ENCODE measurements at regions not wholly inside any gene's neighbourhood (a gene's known extent, or its start where the extent isn't known, plus 50 kb on each side); places are given as distances from the start of the nearest gene placed in this dataset.
"Not testable (repeated sequence)": the region's sequence is repeated elsewhere in the genome, so short reads cannot be mapped to it uniquely, and the experiment has no call there.

DNA sequence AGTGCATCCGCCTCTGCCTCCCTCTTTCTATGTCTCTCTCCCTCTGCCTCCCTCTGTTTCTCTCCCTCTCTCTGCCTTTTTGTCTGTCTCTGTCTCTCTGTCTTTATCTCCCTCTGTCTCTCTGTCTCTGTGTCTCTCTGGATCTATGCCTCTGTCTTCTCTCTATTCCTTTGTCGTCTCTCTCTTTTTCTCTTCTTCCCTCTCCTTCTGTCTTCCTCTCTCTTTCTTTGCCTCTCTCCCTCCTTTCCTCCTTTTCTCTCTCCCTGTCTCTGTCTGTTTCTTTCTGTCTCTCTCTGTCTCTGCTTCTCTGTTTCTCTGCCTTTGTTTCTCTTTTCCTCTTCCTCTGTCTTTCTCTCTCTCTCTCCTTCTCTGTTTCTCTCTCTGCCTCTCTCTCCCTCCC, 678.8 kb upstream of the NRP1 start:
- DNase-seq = no peak

DNA sequence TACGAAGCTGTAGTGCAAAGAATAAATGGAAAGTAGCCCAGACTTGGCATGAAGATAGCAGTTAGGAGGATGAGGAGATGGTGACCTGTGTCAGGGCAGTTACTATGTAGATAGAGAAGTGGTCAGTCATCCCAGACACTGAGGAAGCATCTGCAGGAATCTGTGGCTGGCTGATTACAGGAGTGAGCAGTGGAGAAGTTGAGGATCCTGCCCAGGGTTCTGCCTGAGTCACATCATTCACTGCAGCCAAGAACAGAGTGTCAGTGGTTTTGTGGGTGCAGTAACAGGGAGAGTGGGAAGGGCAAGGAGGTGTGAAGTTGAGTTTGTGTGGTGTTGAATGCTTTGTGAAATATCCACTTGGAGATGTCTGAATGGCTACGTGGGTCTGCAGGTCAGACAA, 676.4 kb upstream of the NRP1 start:
- no peak for DNase-seq

DNA sequence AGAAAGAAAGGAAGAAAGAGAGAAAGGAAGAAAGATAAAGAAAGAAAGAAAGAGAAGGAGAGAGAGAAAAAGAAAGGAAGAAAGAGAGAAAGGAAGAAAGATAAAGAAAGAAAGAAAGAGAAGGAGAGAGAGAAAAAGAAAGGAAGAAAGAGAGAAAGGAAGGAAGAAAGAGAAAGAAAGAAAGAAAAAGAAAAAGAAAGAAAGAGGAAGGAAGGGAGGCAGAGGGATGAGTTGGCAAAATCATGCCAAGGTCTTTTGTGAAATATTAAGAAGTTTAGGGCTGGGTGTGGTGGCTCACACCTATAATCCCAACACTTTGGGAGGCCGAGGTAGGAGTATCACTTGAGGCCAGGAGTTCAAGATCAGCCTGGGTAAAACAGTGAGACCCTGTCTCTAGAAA, 675.8 kb upstream of the NRP1 start:
- DNase-seq = not testable (repeated sequence)

DNA sequence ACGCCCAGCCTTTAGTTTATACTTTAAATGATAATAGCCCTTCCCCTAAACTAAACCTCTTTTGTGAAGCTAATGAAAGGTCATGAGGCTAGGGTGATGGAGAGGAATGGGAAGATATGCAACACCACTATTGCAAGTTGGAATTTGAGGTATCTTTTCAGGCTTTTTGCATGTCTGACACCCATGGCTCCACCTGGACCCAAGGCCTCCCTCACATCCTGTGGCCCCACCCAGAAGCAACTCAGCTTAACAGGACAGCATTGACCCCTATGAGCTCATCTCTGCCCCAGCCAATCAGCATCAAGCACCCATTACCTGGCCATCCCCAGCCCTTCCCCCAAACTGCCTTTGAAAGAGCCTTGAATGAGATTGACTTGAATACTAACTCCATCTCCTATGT, 674.2 kb upstream of the NRP1 start:
- DNase-seq = no peak

DNA sequence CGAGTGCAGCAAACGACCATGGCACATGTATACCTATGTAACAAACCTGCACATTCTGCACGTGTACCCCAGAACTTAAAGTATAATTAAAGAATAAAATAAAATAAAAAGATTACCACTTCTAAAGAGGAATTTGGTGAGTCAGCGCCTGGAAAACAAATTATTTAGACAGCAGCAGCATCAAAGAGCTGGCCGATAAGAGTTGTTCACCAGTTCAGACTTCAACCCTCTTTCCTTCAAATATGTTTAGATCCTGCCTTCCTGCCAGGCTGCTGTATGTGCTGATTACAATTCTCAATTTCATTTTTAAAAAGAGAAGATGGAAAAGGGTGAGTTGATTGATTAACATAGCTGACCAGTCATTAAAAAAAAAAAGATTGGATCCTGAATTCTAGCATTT, 672.0 kb upstream of the NRP1 start:
- no peak for DNase-seq

DNA sequence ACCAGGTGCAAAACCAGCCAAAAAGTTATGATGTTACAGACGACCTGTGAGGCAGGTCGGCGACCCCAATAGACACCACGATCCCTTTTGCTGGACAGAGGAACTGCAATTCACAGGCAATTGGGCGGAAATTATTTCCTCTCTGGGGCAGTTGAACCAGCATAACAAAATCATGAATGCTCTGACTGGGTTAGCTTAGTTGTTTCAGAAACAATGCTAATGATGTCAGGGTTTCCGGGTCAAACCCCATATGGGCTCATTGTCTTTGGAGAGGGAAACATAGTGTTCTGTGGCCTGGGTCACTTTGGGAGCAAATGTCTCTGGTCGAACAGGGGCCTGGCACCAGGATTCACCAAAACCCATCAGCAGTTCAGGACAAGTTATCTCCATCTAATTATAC, 669.1 kb upstream of the NRP1 start:
- no peak for DNase-seq

DNA sequence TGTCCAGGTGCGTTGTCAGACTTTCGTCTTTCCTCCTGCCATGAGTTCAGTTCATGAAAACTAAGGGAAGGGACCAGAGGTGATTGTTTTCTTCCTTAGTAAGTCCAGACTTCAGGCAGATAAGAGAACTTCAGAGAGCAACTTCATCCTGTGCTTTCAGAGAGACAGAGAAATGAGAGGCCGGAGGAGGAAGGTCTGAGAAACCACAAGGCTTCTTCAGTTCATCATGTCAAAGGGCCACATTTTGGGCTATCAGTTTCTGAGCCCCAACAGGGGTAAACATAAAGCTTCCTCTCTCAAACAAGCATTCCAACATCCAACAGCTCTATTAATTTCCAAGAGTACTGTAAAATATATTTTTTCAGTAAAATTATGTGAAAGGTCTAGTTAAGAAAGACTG, 668.4 kb upstream of the NRP1 start:
- DNase-seq = no peak

DNA sequence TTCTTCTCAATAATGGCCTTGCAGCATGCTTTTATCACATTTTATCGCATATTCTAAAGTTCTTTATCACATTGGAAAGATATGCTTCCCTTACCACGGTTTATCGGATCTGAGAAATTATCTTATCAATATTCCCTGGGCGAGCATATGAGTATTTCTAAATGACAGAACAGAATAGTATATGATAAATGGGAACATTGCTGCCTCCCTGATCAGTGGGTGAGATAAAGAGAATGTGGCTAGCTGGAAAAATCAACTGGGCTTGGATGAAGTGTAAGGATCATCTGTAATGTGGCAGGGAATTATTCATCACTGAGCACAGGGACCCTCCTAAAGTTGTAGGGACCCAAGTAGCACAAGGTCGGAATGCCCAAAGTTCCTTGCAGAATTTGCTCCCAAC, 667.4 kb upstream of the NRP1 start:
- DNase-seq = no peak

DNA sequence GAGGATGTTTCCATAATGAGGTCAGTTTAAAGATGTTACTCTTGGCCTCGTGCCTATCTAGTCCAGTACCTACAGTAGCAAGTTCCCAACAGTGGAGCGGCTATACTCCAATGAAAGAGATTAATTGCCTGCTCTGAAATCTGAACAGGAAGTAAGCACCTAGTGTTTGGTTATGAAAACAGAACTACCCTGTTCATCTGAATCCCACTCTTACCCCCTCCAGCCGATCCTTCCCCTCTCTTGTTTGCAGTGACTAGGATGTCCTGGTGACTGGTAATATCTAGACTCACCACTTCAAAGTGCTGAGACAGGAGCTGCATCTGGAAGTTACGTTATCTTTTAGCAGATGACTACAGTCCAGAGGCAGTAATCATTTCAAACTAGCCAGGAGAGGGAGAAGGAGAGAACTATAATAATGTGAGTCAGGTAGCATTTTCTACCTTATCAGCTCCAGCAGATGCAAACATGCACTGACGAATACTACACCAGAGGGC, 666.7 kb upstream of the NRP1 start:
- no peak for DNase-seq

DNA sequence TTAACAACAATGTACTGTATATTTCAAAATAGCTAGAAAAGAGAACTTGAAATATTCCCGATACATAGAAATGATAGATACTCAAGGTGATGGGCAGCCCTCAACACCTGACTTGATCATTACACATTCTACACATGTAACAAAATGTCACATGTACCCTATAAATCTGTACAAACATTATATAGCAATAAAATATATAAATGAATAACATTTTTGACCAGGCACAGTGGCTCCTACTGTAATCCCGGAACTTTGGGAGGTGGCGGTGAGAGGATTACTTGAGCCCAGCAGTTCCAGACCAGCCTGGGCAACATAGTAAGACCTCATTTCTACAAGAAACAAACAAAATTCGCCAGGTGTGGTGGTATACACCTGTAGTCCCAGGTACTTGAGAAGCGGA, 659.5 kb upstream of the NRP1 start:
- DNase-seq = no peak

DNA sequence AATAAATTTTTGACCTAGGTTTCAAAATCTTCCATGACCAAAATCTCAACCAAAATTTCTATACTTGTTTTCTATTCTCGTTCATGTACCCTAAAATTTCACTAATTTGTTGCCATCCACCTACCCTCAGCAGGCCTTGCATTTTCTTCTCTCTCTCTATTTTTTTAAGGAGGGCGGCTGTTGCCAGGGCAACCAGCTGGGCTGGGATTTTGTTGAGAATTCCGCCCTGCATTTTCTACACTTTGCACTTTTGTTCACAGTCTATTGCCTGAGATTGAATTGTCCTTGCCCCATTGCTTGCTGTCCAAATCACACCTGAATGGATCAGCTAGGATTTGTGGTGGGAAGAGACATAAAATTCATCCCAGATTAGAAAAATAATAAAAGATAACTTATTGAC, 657.5 kb upstream of the NRP1 start:
- no peak for DNase-seq

DNA sequence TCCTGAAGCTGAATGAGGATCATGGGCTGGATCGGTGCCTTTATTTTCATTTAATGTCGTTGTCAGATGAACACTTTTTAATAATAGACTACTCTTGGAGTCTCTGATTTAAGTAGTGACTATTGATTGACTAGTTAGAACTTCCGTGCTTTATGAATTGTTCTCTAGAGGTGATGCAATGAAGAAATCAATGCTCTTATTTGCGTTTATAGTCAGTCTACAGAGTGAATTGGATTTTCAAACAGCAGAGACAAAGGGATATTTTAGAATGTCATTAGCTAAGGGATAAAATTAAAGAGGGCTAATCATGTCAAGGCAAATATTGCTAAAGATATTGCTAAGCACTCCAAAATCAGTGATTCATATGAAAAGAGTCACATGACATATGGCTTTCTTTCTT, 652.0 kb upstream of the NRP1 start:
- no peak for DNase-seq

DNA sequence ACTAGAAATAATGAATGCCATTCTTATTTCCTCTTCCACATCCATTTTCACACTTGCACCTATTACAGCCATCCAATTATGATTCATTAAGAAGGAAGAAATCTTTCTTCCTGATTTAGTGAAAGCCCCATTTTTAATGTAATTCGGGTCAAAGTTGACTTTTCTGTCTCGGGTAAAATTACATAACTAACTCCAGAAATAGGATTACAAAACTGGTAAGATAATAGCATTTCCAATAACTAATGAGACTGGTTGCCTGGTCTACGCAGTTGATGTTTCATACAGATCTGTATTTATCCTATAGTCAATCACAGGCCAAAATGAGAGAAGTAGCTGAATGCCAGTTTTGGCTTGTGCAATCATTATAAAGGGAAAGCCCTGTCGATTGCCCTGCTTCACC, 651.5 kb upstream of the NRP1 start:
- DNase-seq = no peak

DNA sequence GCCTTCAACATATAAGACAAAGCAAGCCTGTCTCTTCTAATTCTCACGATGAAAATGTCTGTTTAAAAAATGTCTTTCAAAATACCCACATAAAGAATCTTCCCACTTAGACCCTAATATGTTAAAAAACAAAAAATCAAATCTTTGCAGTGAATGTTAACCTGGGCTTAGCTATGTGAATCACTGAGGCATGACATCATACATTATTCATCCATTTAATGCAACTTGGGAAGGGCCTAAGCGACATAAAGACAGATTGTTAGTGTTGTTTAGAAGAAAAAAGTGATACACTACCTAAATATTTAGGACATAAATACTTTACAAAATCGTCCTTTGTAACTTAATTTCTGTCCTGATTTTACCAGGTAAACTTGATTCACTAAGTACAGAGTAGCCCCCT, 648.5 kb upstream of the NRP1 start:
- DNase-seq = no peak

DNA sequence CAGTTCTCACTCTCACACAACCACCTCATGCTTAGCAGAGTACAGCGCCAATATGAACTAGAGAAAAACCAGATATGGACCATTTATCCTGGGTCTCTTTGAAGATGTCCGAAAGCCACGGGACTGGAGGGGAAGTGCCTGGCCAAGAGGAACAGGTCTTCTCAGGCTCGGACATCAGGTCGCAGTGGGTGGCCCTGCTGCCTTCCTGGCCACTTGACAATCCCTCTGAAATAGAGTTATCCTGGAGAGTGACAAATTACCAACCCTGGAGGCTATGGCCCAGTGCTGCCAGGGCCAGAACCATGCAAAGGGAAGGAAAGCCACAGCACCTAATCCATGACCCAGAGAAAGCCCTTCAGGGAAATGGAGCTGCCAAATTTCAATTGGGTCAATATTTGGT, 646.8 kb upstream of the NRP1 start:
- no peak for DNase-seq

DNA sequence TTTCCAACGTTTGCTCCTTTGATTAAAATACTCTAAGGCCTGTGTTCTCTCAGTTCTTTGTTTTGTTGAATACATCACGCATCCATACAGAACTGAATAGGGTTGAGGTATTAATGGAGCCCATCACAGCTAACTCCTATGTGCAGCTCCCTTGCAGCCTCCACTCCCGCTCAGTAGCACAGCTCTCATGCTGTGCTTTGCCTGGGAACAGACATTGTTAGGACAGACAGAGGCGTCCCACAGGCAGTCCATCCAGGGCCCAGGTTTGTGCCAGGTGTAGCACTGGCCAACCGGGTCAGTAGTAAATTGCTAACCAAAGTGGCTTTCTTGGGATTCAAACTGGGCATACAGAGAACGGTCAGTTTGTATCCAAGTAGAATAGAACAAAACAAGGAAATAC, 644.7 kb upstream of the NRP1 start:
- no peak for DNase-seq

DNA sequence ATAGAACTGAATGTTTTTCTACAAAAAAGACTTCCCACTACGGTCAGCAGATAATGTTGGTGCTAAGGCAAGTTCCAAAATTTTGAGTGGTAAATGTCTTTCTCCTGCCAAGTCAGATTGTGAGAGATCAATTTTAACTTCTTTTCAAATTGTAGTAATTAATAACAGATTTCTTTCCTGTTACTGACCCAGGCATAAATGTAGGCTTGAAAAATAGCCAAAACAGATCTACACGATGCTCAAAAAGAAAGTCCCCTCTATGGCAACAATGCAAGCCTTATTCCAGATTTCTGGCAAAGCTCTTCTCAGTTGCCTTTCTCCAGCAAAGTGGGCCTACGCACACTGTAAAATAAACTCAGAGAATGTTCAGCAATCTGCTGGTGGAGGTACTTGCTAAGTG, 641.0 kb upstream of the NRP1 start:
- no peak for DNase-seq

DNA sequence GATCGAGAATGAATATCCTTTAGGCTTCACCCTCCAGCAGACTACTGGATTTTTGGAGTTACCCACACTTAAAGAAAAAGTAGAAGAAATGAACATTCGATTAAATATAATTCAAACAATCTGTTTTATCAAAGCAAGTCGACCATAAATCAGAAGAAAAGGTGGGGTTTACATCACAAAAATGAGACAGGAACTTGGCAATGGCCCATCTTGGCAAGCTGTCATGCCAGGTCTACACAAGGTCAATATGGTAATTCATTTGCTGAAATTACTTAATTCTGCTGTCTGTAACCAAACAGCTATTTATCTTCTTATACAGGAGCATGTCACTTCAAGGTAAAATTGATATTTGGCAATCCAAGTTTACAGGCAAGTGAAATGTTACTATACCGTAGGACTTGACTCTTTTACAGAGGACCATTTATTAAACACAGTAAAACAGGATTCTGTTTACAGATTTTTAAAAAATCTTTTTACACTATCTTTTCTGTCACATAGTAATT, 640.6 kb upstream of the NRP1 start:
- no peak for DNase-seq

DNA sequence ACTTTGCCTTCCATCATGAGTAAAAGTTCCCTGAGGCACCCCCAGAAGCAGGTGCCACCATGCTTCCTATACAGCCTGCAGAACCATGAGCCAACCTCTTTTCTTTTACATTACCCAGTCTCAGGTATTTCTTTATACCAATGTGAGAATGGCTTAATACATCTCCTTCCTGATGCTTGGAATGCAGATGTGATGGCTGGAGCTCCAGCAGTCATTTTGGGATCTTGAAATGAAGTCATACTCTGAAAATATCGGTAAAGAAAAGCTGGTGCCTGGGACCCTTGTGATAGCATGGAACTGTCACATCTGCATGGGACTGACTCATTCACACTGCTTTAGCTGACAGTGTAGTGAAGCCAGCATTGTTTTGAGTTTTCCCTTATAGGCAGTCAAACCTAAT, 634.5 kb upstream of the NRP1 start:
- no peak for DNase-seq

DNA sequence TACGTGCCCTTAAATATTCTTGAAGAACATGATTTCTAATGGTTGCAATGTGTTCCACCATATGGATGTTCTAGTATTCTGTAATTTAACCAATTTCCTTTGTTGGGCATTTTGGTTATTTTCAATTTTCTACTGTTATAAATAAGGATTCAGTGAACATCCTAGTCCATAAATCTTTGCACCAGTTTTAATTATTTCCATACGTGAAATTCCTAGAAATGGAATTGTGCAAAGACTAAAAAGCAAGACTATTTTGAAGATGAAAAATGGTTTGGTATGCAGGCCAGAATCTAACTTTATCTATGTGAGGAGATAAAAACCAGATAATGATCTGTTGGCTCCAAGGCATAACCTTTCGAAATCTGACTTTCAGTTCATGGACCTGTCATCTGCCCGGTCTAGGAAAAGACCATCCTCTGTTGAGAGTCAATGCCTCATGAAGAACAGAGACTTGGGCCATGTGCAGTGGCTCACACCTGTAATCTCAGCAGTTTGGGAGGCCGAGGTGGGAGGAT, 633.2 kb upstream of the NRP1 start:
- no peak for DNase-seq

DNA sequence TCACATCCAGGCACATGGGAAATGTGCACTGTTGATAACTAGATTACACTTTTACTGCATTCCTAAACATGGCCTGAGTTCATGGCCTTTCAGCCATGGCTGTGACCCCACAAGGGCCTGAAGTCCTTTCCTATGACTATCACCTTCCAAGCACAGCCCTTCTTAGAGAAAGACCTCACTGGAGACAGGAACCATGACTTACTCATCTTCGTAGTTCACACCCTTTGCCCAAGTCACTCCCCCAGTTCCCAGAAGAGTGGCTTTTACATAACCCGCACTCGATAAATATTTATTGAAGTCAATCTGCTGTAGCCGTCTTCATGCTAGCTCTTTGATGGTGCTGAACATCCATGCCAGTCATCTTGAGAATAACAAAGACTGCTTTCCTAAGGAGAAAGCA, 632.5 kb upstream of the NRP1 start:
- DNase-seq = no peak

DNA sequence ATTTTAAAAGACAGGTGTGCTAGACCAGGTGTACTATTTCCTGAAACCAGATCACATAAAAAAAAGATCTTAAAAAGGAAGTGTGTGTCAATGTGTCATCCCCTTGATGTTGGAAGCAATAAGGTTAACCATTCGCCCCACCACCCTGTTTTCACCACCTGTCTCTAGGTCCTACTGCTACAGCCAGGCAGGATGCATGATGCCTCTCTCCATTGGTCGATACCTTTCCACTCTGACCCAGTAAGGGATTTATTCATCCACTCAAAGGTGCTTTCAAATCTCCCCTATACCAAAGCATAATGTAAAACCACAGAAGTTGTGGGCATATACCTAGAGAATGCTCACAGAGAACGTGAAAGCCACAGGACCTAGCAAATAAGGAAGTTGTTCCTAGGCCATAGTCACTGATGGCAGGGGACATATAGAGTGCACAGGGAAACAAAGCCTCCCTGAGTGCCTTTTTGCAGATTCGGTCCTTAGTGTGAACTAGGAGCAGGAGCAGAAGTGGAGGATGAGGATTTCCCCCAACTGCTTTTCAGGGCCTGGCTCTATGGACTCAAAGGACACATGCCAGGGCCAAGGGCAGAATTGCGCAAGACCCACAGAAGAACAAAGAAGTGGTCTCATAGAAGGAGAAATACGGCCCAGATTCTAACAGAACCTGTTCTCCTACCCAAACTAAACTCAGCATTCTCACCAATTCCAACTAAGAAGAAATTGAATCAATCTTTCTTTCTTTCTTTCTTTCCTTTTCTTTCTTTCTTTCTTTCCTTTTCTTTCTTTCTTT, 631.5 kb upstream of the NRP1 start:
- no peak for DNase-seq

DNA sequence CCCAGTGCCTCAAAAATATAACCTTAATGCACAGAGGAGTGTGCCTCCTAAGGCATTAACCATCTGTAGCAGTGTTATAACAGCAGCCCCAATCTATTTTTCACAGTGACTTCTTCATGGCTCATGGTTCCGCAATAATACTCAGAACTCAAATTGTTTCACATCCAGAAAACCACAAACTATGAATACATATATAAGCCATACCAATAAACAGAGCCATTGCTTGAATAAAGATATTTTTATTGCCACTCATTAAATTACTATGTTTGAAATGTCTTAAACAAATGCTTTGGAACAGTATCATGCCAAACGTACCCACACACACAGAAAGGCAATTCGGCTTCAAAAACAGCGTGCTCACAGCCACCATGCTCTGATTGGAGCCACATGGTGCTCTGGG, 629.3 kb upstream of the NRP1 start:
- DNase-seq = no peak

DNA sequence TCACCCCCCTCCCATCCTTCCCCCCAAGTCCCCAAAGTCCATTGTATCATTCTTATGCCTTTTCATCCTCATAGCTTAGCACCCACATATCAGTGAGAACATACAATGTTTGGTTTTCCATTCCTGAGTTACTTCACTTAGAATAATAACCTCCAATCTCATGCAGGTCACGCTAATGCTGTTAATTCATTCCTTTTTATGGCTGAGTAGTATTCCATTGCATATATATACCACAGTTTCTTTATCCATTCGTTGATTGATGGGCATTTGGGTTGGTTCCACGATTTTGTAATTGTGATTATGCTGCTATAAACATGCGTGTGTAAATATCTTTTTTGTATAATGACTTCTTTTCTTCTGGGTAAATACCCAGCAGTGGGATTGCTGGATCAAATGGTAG, 621.9 kb upstream of the NRP1 start:
- DNase-seq = not testable (repeated sequence)

DNA sequence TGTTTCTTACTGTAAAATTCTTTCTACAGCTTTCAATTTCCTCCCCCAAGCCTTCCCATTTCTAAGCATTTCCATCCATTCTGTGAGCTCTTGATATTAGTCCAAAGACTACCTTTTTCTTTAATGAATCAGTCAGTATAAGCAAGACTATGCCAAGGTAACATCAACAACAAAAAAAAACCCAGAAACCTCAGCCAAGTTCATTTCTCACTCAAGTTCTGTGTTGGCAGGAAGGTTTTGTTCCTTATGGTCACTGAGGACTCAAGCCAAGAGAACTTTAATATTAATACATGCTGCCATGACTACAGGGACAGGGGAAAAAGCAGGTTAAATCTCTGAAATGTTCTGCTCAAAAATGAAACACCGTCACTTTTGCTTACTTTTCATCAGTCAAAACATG, 621.2 kb upstream of the NRP1 start:
- DNase-seq = no peak

Data from activated T-cell treated with anti-CD3 and anti-CD28 coated beads, Interleukin-2, amount 50 U/mL, for 48 hours (primary cell).